GM23248 (cell line): ENCODE measurements at regions not wholly inside any gene's neighbourhood (a gene's known extent, or its start where the extent isn't known, plus 50 kb on each side); places are given as distances from the start of the nearest gene placed in this dataset.

ENCODE experiments used
- DNase-seq: peaks from one replicate; pipeline ENCODE4 v3.0.0-alpha.2; 2015
- H2AFZ ChIP-seq: fragments of 200-600 bp; sonication (generic); 2 replicates; pipeline ENCODE4 v1.6.1; 2016; ENCODE audit warnings: antibody characterized with exemption
- H3F3A ChIP-seq: fragments of 200-600 bp; sonication (generic); 2 replicates; pipeline ENCODE4 v1.6.1; 2016; ENCODE audit warnings: mild to moderate bottlenecking, antibody characterized with exemption, mixed run types; ENCODE audit not compliant: insufficient read depth
- H3K27ac ChIP-seq: fragments of 200-600 bp; sonication (generic); 2 replicates; pipeline ENCODE4 v1.5.1; 2016; ENCODE audit warnings: mild to moderate bottlenecking
- H3K27me3 ChIP-seq: fragments of 200-600 bp; sonication (generic); replicated peaks from 2 replicates; pipeline ENCODE4 v1.6.1; 2016; ENCODE audit warnings: mild to moderate bottlenecking; ENCODE audit not compliant: insufficient read depth
- H3K36me3 ChIP-seq: fragments of 200-600 bp; sonication (generic); 2 replicates; pipeline ENCODE4 v1.6.1; 2016; ENCODE audit warnings: low read depth, mild to moderate bottlenecking
- H3K4me1 ChIP-seq: fragments of 200-600 bp; sonication (generic); 2 replicates; pipeline ENCODE4 v1.6.1; 2016; ENCODE audit warnings: mild to moderate bottlenecking; ENCODE audit not compliant: insufficient read depth
- H3K4me2 ChIP-seq: fragments of 200-600 bp; sonication (generic); one replicate; pipeline ENCODE4 v1.6.1; 2016; ENCODE audit warnings: mild to moderate bottlenecking; ENCODE audit not compliant: unreplicated experiment
- H3K4me3 ChIP-seq: fragments of 200-600 bp; sonication (generic); 2 replicates; pipeline ENCODE4 v1.5.1; 2016; ENCODE audit warnings: mild to moderate bottlenecking
- H3K79me2 ChIP-seq: fragments of 200-600 bp; sonication (generic); 2 replicates; pipeline ENCODE4 v1.6.1; 2016; ENCODE audit warnings: mild to moderate bottlenecking; ENCODE audit not compliant: insufficient read depth
- H3K9ac ChIP-seq: fragments of 200-600 bp; sonication (generic); 2 replicates; pipeline ENCODE4 v1.6.1; 2016; ENCODE audit warnings: mild to moderate bottlenecking
- H3K9me2 ChIP-seq: fragments of 200-600 bp; sonication (generic); 2 replicates; pipeline ENCODE4 v1.6.1; 2016; ENCODE audit warnings: mixed run types, mild to moderate bottlenecking, moderate library complexity; ENCODE audit not compliant: insufficient read depth
- H3K9me3 ChIP-seq: fragments of 200-600 bp; sonication (generic); one replicate; pipeline ENCODE4 v1.6.1; 2017; ENCODE audit warnings: low read depth
- H4K20me1 ChIP-seq: fragments of 200-600 bp; sonication (generic); 2 replicates; pipeline ENCODE4 v1.6.0; 2016; ENCODE audit not compliant: insufficient read depth
- EZH2 ChIP-seq: fragments of 200-600 bp; sonication (generic); IDR thresholded peaks from 2 replicates; pipeline ENCODE4 v1.6.1; 2018; ENCODE audit warnings: antibody characterized with exemption, mild to moderate bottlenecking; ENCODE audit not compliant: insufficient read depth, poor library complexity, severe bottlenecking
- EZH2phosphoT487 ChIP-seq: fragments of 200-600 bp; sonication (generic); IDR thresholded peaks from 2 replicates; pipeline ENCODE4 v1.6.1; 2018; ENCODE audit warnings: antibody characterized with exemption, moderate library complexity, mild to moderate bottlenecking, low read depth; ENCODE audit not compliant: insufficient read depth
- WGBS, 2 experiments: methylation state at CpG; one replicate each; pipeline ENCODE4 v1.1.6; 2015 to 2017; ENCODE audit warnings: low lambda C conversion rate in 2 of 2, low coverage in 1 of 2; ENCODE audit errors: missing lambda C conversion rate in 2 of 2; 5-methylcytosine and 5-hydroxymethylcytosine counted together
- in situ Hi-C: fragments of 300-500 bp; cut with MboI; formaldehyde crosslinking; loops from 2 replicates; pipeline ENCODE4 v1.15.0; 2020

GRCh38 chr11:13859892-13860291 lies 102.6 kb upstream of the SPON1 start:
- TF ChIP-seq EZH2 (no peak), EZH2phosphoT487 (no peak)
- Histone ChIP-seq H3K4me1 (no peaks in the 10 kb centered on the region), H3K9ac (no peak overlapping the region), H3K4me3 (no peak overlapping the region), H3K27ac (no peak overlapping the region), H3F3A (no peaks in the 10 kb centered on the region), H4K20me1 (no peaks in the 10 kb centered on the region), H3K36me3 (no peaks in the 10 kb centered on the region), H3K9me3 (no peaks in the 10 kb centered on the region), H2AFZ (no peak overlapping the region), H3K27me3 (no peaks in the 10 kb centered on the region; the same call in 1 of the 2 replicates), H3K79me2 (no peaks in the 10 kb centered on the region), H3K4me2 (no peak overlapping the region), H3K9me2 (no peaks in the 10 kb centered on the region)
- 43 to 51% methylated on average over 9 of the region's 9 CpGs for WGBS, 2 experiments
- in situ Hi-C loops = no loop called here
- no peak for DNase-seq

- WGBS, 2 experiments = 67 to 73% methylated on average over 3 of the region's 3 CpGs
- in situ Hi-C loops = no loop called here
- no peaks in the 10 kb centered on the region for H3F3A ChIP-seq
- H3K4me1 ChIP-seq = no peaks in the 10 kb centered on the region
- no peak for DNase-seq
- no peak overlapping the region for H3K27ac ChIP-seq
- no peaks in the 10 kb centered on the region for H3K79me2 ChIP-seq
- H3K4me3 ChIP-seq = no peak overlapping the region
- TF ChIP-seq EZH2phosphoT487 (no peak), EZH2 (no peak)
- H3K9me3 ChIP-seq = no peaks in the 10 kb centered on the region
- no peak overlapping the region for H3K4me2 ChIP-seq
- H3K9ac ChIP-seq = no peak overlapping the region
- no peaks in the 10 kb centered on the region for H3K27me3 ChIP-seq
- no peaks in the 10 kb centered on the region for H3K9me2 ChIP-seq
- H3K36me3 ChIP-seq = no peaks in the 10 kb centered on the region
- H4K20me1 ChIP-seq = no peaks in the 10 kb centered on the region
- H2AFZ ChIP-seq = no peak overlapping the region
These were observed 101.1 kb upstream of the SPON1 start for GRCh38 chr11:13861411-13861810.

- Histone ChIP-seq H3K27ac (no peak overlapping the region), H3K4me2 (no peak overlapping the region), H3K9me3 (no peaks in the 10 kb centered on the region), H2AFZ (no peak overlapping the region), H4K20me1 (no peaks in the 10 kb centered on the region), H3K9ac (no peak overlapping the region), H3K4me1 (no peaks in the 10 kb centered on the region), H3K36me3 (no peaks in the 10 kb centered on the region), H3K4me3 (no peak overlapping the region), H3K79me2 (no peaks in the 10 kb centered on the region), H3K9me2 (no peaks in the 10 kb centered on the region), H3F3A (no peaks in the 10 kb centered on the region), H3K27me3 (no peaks in the 10 kb centered on the region)
- TF ChIP-seq EZH2phosphoT487 = no peak
- TF ChIP-seq EZH2 = no peak
- in situ Hi-C loops = no loop called here
- WGBS, 2 experiments = 37 to 39% methylated on average over 3 of the region's 3 CpGs
- DNase-seq = peak; percentile 4
These were observed 99.6 kb upstream of the SPON1 start for GRCh38 chr11:13862845-13863392.

- no peak overlapping the region for H3K4me2 ChIP-seq
- no peaks in the 10 kb centered on the region for H4K20me1 ChIP-seq
- no peak overlapping the region for H3K27ac ChIP-seq
- no peaks in the 10 kb centered on the region for H3K9me3 ChIP-seq
- H3K9ac ChIP-seq = no peak overlapping the region
- H3K4me1 ChIP-seq = no peaks in the 10 kb centered on the region
- no peaks in the 10 kb centered on the region for H3F3A ChIP-seq
- no peaks in the 10 kb centered on the region for H3K9me2 ChIP-seq
- 0 to 8% methylated on average over 2 of the region's 2 CpGs for WGBS, 2 experiments
- H3K4me3 ChIP-seq = no peak overlapping the region
- TF ChIP-seq EZH2 = no peak
- no peak for TF ChIP-seq EZH2phosphoT487
- no peak for DNase-seq
- in situ Hi-C loops = no loop called here
- no peaks in the 10 kb centered on the region for H3K79me2 ChIP-seq
- no peak overlapping the region for H2AFZ ChIP-seq
- H3K27me3 ChIP-seq = no peaks in the 10 kb centered on the region; the same call in 1 of the 2 replicates
- no peaks in the 10 kb centered on the region for H3K36me3 ChIP-seq
These were observed 93.7 kb upstream of the SPON1 start for GRCh38 chr11:13868710-13869397.
